GM18861 (cell line): ENCODE measurements at regions not wholly inside any gene's neighbourhood (a gene's known extent, or its start where the extent isn't known, plus 50 kb on each side); places are given as distances from the start of the nearest gene placed in this dataset.

Experiments
- ATAC-seq: cut with Tn5 transposase; IDR thresholded peaks from one replicate; pipeline ENCODE4 v1.9.1; 2021; ENCODE audit not compliant: unreplicated experiment

DNA sequence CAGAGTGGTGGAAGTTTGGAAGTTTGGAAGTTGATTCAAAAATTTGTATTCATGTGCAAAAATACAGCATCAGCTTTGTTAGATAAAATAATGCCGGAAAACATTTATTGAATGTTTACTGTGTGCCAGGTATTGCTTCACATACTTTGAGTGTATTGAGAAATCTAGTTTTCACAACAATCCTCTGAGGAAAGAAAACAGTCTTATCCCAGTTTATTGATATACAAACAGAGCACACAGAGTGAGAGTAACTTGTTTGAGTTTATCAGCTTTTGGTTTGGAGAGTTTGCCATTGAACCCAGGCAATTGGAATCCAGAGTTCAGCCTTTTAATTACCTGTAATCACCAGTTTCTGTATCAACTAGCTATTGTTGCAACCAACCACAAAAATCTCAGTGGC lies 127.2 kb upstream of the RPS6KA3 start:
- no peak for ATAC-seq

DNA sequence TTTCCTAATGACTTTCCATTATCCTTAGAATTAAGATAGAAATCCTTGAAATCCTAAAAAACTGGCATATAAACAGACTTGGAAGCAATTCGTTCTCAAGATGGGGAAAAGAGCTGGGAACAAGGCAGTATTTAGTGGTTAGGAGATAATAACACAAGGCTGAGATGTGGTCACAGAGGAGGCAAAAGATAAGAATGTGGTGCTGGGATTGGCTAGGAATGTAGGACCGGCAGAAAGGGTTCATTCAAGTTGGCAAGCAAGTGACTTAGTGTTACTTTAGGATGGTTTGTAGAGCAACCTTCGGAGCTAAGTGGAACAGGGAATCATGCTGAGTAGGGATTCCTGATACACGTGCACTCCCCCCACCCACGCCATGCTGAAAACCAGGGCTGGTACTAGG lies 121.9 kb upstream of the RPS6KA3 start:
- ATAC-seq = no peak

DNA sequence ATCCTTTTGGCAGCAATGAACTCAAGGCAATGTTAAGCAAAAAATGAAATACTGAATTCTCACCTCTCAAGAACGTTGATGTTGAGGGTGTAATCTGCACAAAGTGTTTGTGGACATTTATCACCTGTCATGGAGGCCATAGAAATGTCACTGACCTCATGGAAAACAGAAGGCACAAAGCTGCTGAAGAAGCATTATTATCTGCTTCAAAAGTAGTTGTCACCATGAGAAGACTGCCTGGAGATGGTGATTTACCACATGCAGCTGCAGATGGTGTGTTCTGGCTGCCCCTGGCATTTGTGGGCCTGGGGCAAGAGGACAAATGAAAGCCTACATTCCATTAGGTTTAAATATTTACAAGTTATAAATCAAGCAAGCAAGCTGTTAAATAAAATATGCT lies 116.8 kb upstream of the RPS6KA3 start:
- no peak for ATAC-seq

DNA sequence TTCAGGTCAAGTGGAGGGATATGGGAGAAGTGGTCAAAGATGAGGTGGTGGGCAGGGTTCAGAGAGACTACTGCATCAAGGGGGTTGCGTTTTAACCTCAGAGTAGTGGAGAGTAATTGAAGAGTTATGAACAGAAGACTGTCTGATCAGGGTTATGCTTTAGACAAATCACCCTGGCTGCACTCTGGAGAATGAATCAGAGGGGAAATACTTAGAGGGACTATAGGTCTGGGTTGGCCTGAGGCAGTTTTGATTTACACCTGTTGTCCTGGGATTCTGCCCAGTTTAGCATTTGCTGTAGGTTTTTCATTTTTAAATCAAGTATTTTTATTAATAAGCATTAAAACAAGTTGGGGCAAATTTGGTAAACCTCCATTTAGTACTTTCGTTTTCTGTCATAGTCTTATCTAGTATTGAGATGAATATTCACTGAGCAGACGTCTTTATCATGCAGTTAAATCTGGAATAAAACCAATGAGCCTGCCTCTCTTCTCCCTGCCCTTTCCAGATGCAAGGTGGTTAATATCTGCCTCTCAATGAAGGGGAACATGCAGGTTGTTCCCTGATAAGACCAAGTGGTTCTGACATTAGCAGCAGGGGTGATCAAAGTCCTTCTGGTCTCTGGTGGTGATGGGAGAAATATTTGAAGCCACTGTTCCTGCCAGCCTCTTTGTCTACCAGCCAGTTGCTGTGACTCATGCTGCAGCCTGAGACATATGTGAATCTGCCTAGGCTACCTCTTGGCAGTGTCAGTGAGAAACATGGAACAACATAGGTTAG lies 116.0 kb upstream of the RPS6KA3 start:
- peak; percentile 49 for ATAC-seq

DNA sequence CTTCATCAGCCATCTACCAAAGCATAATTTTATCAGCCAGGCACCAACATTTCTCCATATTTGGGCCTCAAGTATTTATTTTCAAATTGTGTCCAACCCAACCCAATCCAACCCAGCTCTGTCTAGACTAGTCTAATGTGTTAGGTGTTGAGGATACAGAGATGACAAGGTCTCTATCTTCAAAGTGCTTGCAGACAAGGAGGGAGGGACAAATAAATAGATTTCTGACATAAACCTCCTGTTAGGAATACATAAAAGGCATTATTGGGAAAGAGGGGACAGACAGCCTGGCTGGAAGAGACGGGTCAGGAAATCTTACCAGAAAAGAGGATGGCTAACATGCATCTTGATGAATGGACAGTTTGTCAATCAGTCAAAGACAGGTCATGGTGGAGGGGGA lies 115.4 kb upstream of the RPS6KA3 start:
- no peak for ATAC-seq

DNA sequence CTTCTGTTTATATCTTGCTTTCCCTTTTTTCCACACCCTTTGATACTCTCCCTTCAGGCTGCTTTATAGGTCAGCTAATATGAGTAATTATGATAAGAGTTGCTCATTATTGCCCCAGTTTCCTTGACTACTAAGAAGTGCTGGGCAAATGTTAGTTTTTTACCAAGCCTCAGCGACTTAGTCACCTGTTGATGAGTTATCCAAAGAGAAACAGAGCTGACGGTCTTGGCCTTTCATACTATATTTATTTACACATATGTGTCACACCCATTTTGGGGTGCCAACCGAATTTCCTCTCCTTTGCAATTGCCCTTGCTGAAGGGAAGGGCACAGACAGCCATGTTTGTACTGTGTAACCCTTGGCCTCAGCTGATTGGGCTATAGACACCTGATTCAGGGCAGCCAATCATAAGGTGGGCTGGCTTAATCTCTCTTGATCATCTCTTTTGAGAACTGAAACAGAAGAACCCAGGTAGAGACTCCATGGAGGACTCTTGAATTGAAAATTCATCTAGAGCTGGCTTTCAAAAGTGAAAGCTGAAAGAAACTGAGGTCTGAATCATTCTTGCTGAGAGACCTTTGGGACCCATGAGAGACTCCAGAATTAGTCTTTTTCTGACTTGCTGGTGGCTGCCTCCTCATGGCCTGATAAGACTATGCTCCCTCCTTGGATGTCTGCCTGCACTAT lies 111.7 kb upstream of the RPS6KA3 start:
- ATAC-seq = no peak

DNA sequence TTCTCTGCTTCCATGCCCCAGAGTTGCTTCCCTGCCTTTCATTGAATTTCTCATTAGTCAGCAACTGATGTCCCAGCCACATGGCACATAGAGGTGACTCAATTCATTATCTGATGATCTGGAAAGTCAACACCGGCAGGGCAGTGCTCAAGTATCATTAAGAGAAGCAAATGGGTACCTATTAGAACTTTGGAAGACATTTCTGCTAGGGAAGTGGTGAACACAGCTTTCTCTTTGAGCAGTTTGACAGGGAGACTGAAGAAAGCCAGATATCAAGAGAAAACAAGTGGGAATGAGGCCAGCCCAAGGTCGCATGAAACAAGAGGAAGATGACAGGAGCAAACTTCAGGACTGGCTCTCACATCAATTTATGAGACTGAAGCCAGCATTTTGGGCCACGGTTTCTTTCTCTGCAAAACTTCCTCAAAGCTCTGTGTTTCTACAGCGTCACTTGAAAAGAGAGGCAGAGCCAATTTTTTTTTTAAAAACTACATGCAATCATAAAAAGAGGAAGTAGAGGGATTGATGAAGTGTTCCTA lies 108.3 kb upstream of the RPS6KA3 start:
- ATAC-seq = no peak

DNA sequence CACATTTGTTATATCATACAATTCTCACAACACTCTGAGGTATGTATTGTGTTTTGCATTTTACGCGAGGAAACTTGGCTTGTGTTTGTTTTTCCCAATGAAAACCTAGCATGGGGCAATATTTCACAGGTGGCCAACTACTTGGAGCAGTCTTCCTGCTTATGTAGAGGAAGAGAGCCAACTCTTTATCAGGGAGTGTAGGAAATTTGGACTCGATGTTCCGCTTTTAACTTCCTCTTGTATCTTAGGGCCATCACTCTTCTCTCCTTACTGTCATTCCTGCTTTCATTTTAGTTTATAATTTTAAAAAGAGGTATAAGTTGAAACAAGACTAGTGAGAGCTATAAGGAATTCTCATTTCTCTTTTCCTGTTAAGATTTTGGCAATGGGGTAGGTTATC lies 107.7 kb upstream of the RPS6KA3 start:
- no peak for ATAC-seq

DNA sequence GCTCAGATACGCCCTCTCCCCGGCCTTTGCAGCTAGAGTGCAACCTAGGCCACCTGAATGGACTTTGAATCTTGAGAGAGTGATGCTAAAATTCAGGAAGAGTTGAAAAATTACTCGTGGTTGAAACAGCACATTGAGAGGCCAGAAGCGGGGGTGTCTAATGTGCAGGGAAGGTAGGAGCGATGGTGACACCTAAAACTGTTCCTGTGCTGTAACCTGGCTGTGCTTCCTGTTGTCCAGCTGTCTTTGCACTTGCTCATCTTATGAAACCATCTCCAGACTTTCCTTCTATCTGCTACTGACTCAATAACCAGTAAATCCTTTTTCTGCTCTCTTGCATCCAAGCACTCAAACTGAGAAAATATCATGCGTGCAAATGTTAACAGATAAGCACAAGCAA lies 106.4 kb upstream of the RPS6KA3 start:
- no peak for ATAC-seq

DNA sequence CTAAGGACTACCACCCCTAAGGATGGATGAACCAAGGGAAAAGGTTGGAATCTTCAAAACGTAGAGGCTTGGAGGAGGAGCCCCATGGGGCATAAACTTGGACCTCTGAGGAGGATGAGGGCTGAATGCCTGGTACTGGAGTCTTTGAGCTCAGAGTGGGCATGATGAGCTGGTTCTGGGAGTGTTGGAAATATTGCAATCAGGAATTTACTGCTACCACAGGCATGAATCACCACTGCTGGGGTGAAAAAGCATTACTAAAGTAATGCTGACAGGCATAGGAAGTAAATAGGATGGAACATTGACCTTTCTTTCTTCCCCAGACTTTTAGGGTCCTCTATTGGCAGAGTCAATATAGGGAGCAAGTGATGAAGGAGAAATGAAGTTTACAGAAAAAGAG lies 105.8 kb upstream of the RPS6KA3 start:
- ATAC-seq = no peak

DNA sequence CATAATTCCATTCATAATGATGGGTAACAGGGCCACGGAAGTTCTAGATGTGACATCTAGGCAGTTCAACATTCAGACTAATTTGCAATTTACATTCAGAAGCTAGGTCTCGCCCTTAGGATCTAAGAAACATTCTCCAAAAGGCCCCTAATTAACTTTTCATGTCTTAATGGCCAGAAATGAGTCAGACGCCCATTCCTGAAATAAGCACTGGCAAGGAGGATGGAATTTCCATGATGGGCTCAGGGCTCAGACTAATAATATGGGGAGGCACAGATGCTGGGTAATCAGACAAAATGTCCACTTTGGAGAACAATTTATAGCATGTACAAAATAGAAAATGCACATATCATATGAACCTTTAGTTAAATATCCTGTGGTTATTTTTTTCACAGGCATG lies 102.8 kb upstream of the RPS6KA3 start:
- no peak for ATAC-seq

DNA sequence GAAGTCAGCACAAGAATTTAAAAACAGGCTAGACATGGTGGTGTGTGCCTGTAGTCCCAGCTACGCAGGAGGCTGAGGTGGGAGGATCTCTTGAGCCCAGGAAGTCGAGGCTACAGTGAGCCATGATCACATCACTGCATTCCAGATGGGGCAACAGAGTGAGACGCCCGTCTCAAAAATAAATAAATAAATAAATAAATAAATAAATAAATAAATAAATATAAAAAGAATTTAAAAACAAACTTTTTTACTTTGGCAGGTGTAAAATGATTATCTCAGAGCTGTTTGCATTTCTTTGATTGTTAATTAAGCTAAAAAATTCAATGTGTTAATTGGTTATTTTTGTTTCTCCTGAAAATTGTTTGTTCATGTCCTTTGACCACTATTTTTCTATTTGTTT lies 97.5 kb upstream of the RPS6KA3 start:
- no peak for ATAC-seq

DNA sequence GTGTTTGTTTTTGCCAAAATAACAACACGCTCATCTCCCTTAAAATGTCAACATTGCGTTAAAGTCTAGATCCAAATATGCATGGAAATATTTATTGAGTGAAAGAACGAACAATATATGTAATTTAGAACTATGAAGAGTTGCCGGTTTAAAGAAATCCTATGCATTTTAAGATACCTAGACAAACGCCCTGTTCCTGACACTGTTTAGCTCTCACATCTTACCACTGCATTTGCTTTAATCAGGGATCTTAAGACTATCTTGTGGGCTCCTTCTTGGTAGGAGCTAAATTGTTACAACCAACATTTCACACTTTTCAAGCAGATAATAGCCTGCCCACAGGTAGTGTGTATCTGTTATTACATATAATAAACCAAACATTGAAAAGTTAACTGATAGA lies 96.6 kb upstream of the RPS6KA3 start:
- no peak for ATAC-seq

DNA sequence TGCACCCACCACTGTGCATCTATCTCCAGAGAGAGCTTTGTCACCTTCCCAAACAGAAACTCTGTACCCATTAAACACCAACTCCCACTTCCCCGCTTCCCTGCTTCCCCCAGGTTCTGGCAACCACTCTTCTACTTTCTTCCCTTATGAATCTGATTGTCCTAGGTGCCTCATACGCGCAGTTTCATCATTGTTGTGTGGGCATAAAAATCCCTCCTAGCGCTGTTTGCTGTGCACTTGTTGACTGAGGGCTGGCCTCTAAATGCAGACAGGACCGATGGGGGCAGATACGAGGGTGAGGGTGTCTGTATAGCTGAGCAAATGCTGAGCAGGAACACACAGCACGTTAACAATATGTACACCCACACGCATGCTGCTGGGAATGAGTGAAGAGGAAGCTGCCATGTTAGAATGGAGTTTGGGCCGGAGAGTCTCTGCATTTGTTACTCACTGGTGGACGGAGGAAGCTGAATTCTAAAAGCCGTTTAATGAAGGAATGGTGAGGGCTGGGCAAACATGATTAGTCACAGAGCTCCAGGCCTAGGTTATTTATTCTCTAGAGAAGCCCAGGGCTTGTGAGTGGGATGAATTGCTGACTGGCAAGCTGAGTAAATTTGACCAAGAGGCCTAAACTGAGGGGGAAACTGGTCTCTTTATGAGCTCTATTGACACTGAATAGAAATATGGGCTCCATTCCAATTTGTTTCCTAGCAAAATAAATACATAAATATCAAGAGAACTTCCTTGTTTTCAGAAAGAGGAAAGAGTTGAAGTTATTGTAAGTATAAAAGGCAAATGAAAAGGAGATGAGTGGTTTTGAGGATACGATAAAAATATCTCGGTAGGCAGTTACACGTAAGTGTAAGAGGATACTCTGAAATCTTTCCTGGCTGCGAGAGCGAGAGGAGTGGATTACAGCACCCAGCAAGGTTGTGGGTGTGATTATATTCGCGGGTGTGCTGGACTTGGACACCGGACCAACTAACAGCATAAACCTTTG lies 95.9 kb upstream of the RPS6KA3 start:
- ATAC-seq = no peak

DNA sequence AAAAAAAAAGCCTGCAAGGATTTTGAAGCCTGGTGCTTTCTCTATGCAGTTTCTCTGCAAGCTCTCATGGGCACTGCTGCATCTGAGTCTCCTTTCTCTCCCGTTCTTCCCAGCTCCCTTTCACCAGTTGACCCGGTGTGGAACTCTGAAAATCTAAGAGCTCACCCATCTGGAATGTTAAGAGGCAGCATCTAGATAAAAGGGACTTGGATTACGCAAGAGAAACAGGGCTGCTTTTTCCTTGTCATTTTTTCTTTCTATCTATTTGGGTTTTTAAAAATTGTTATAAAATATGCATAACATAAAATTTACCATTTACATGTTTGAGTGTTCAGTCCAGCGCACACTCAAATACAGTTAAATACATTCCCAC lies 95.2 kb upstream of the RPS6KA3 start:
- no peak for ATAC-seq

DNA sequence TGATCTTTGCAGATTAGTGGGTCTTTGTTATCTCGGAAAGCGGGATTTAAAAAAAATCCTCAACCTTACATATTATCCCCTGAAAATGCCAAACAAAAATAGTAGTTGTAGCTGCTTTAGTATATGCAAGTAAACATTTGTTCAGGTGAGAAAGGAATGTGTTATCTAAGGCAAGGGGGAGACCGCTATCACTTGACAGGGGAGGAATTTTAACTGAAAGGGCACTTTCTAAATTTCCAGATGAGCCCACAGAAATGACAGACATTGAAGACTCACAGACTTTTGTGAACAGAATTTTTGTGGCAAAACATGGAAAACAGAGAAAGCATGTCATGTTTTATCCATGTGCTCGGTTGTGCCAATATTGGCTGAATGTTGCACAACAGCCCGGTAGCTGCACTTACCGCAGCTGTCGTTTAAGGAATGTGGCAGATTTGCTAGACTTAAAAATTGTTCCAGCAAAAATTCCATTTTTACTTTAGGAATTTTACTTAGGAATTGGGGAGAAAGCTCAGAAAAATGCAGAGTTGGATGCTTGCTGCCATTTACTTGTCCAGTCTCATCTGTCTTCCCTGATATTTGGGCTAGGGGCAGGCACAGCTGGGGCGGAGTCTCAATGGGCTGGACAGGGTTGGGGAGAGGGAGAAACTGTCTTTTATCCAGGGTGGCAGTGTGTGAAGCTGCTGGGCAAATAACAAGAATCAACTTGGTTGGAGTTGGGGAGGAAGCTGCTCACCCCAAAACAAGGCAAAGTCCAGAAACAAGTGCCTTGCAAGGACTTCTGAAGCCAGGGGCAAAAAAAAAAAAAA lies 94.6 kb upstream of the RPS6KA3 start:
- ATAC-seq = no peak

DNA sequence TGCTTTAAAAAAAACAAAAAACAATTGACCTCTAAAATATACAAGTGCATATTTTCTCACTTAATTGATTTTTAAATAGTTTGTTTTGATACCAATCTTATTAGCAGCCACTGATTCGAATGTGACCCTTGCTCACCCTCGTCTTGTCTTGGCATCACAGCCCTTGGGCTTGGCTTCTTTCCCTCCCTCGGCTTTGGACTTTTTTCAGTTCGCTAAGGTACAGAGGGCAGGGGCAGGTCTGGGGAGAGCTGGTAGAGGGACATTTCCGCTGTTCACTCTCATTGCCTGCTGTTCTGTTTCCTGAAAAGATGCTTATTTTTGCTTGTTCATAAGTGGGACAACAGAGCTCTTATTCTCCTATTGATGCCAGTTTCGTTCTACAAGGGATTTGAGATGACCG lies 88.5 kb upstream of the RPS6KA3 start:
- ATAC-seq = no peak

DNA sequence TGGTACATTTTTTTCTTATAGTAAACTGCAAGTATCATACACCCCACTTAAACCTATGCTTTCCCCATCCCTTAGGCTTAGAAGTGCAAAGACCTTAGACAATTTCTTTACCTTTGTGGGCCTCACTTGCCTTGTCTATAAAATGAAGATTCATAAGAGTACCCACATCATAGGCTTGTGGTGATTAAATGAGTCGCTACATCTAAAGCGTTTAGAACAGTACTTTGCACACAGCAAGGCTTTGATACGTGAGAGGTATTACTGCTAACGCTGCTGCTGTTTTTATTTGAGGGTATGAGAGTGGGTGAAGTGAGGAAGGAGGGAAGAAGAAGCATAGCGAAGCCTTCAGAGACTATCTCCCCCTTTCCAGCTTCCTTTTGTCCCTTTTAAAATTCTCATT lies 87.8 kb upstream of the RPS6KA3 start:
- no peak for ATAC-seq

DNA sequence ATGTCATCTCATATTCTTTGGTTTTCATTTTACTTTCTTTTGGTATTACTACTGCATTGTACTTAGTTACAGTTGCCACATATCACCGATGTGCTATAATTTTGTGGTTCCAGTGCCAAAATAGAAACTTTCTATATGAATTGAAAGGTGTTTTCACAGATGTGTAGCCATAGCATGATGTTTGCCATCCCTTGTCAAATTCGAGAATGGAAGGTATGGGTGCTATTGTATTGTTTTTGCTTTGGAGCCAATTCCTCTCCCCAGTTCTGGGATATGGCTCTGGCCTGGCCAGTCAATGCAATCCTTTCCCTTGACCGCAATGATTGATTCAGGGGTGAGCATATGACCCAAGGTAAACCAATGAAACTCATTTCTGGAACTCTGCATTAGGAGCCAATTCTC lies 86.2 kb upstream of the RPS6KA3 start:
- ATAC-seq = peak; percentile 71

DNA sequence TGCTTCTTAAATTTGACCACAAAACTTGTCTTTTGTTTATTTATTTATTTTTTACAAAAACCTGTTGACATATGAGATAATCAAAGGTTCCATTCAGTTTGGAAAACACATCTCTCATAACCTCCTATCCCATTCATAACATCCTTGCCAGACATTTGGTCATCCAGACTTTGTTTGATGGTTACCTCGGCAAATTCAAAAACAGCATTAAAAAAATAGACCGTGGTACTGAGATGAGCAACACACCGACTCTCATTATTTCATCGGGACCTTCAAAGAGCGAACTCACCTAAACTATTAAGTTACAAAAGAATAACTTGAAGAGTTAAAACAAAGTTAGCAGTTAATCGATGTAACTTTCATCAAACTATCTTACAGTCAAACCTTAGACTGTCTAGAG lies 85.8 kb upstream of the RPS6KA3 start:
- peak; percentile 21 for ATAC-seq

DNA sequence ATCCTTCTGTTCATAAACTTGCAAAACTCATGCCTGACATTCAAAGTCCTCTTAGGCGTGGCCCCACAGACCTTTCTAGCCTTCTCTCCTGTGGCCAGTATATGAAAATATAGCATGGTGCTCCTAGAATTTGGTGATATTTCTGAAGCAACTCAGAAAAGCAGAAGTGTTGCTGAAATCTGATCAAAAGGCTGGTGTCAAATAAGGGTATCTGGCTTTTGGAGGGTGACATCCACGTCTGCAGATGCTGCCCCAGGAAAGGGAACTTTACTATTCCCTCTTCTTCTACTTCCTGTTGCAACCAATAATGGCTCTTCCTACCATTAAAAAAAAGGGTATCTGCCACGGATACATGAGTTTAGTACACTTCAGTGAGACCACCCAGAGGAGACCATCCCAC lies 83.9 kb upstream of the RPS6KA3 start:
- no peak for ATAC-seq
